NOMO-1 treated with DMSO at 0.1 percent for 48 hours (cell line): ENCODE measurements at regions not wholly inside any gene's neighbourhood (a gene's known extent, or its start where the extent isn't known, plus 50 kb on each side); places are given as distances from the start of the nearest gene placed in this dataset.

Source experiments
- DNase-seq: peaks from one replicate; lab custom pipeline; 2025; ENCODE audit not compliant: unreplicated experiment; lab: John Stamatoyannopoulos, UW

GRCh38 chr12:60311940-60312339 lies 716.1 kb downstream of the SLC16A7 start:
- DNase-seq, result no peak

- no peak for DNase-seq
Measured at GRCh38 chr12:60317361-60317760, 721.5 kb downstream of the SLC16A7 start.

GRCh38 chr12:60324746-60325145 lies 728.9 kb downstream of the SLC16A7 start:
- no peak for DNase-seq

GRCh38 chr12:60333461-60333860 lies 737.6 kb downstream of the SLC16A7 start:
- no peak for DNase-seq

GRCh38 chr12:60335745-60336144 lies 739.9 kb downstream of the SLC16A7 start:
- DNase-seq, result no peak

GRCh38 chr12:60337839-60338549 lies 742.2 kb downstream of the SLC16A7 start:
- no peak for DNase-seq

- DNase-seq, result no peak
Measured at GRCh38 chr12:60345442-60345841, 749.6 kb downstream of the SLC16A7 start.

GRCh38 chr12:60349232-60349978 lies 753.6 kb downstream of the SLC16A7 start:
- no peak for DNase-seq

- no peak for DNase-seq
Measured at GRCh38 chr12:60387356-60387755, 791.5 kb downstream of the SLC16A7 start.

GRCh38 chr12:60391051-60391450 lies 795.2 kb downstream of the SLC16A7 start:
- no peak for DNase-seq

- no peak for DNase-seq
Measured at GRCh38 chr12:60391791-60392190, 796.0 kb downstream of the SLC16A7 start.

- no peak for DNase-seq
Measured at GRCh38 chr12:60393093-60393492, 797.3 kb downstream of the SLC16A7 start.

GRCh38 chr12:60394665-60395064 lies 798.8 kb downstream of the SLC16A7 start:
- no peak for DNase-seq

- DNase-seq, result no peak
Measured at GRCh38 chr12:60398547-60398946, 802.7 kb downstream of the SLC16A7 start.

GRCh38 chr12:60399064-60399463 lies 803.2 kb downstream of the SLC16A7 start:
- no peak for DNase-seq

GRCh38 chr12:60402996-60403395 lies 807.2 kb downstream of the SLC16A7 start:
- no peak for DNase-seq

GRCh38 chr12:60415351-60415750 lies 819.5 kb downstream of the SLC16A7 start:
- no peak for DNase-seq

GRCh38 chr12:60419986-60420385 lies 824.2 kb downstream of the SLC16A7 start:
- no peak for DNase-seq

GRCh38 chr12:60421741-60422140 lies 825.9 kb downstream of the SLC16A7 start:
- no peak for DNase-seq

- no peak for DNase-seq
Measured at GRCh38 chr12:60437297-60437696, 841.5 kb downstream of the SLC16A7 start.

- no peak for DNase-seq
Measured at GRCh38 chr12:60441577-60441976, 845.7 kb downstream of the SLC16A7 start.

GRCh38 chr12:60451457-60451856 lies 855.6 kb downstream of the SLC16A7 start:
- DNase-seq, result no peak

- no peak for DNase-seq
Measured at GRCh38 chr12:60465060-60465459, 869.2 kb downstream of the SLC16A7 start.
